ENCODE measurements at regions not wholly inside any gene's neighbourhood (a gene's known extent, or its start where the extent isn't known, plus 50 kb on each side); places are given as distances from the start of the nearest gene placed in this dataset.

DNA sequence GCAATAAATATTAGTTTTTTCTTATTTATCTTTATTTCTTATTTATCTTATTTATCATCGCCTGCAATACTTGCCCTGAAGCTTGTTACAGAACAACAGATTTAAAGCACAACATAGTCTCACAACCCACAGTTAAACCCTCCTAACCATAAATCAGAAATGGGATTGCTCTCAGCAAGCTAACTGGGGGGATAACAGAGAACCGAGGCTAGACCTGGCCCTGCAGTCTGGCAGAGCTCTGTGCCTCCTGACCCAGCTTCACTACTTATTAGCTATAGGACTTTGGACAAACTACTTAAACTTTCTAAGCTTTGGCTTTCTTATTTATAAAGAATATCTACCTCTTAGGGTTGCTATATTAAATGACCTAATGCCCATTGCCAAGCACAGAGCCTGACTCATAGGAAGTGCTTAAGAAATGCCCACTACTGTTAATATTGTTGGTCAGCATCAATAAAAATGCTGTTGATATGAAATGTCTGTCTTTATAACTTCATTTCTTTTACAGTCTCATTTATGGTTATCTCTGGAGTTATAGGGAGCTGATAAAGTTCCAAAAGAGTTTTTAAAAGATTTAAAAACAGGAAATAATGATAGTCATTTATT lies 87.9 kb upstream of the BEND6 start:
- DNase-seq (ENCODE audit: low spot score), result no peak
- TF ChIP-seq, protein P1, sequence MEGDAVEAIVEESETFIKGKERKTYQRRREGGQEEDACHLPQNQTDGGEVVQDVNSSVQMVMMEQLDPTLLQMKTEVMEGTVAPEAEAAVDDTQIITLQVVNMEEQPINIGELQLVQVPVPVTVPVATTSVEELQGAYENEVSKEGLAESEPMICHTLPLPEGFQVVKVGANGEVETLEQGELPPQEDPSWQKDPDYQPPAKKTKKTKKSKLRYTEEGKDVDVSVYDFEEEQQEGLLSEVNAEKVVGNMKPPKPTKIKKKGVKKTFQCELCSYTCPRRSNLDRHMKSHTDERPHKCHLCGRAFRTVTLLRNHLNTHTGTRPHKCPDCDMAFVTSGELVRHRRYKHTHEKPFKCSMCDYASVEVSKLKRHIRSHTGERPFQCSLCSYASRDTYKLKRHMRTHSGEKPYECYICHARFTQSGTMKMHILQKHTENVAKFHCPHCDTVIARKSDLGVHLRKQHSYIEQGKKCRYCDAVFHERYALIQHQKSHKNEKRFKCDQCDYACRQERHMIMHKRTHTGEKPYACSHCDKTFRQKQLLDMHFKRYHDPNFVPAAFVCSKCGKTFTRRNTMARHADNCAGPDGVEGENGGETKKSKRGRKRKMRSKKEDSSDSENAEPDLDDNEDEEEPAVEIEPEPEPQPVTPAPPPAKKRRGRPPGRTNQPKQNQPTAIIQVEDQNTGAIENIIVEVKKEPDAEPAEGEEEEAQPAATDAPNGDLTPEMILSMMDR (IDR thresholded peaks at IDR 0.05; ENCODE audit: extremely low read depth, insufficient read depth, missing control alignments), result no peak

DNA sequence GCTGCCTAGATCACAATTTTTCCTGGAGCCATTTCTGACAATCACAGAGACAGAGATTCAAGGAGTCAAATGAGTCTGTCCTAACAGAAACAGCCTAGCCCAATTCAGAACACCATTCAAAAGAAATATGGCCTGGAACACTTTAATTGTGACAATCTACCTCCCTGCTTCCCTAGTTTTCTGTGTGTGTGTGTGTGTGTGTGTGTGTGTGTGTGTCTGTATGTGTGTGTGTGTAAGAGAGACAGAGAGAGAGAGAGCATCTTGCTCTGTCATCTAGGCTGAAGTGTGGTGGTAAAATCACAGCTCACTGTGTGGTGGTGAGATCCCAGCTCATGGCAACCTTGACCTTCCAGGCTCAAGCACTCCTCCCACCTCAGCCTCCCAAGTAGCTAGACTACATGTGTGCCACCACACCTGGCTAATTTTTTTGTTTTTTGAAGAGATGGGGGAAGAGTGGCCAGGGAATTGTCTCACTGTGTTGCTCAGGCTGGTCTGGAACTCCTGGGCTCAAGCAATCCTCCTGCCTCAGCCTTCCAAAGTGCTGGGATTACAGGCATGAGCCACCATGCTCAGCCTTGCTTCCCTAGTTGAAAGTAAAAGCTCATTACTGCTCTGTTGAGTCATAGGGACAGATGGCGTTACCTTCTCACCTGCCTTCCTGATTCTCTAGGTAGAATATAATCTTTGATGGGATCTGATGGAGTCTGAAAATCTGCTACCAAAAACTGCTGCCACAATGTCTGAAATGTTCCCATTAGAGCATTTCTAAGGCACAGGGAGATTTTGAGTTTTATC lies 89.6 kb upstream of the BEND6 start:
- in situ Hi-C loops (cut with MboI; ENCODE audit: low pct_unique_long_range_greater_than_20kb, low sequenced_read_pairs, unreplicated experiment), result loop anchor here (10.0 to 25.0 kb wide), 2 partner anchors 160 to 503 kb away; no protein-coding TSS in a partner anchor
- no peak for DNase-seq (ENCODE audit: low spot score)
- TF ChIP-seq, protein P1 (IDR thresholded peaks at IDR 0.05; ENCODE audit: extremely low read depth, insufficient read depth, missing control alignments), result no peak

More for the DNA sequence above, 87.9 kb upstream of the BEND6 start:
- in situ Hi-C loops (cut with MboI; ENCODE audit: low pct_unique_long_range_greater_than_20kb, low sequenced_read_pairs, unreplicated experiment), result loop anchor here (10.0 to 25.0 kb wide), 2 partner anchors 162 to 505 kb away; no protein-coding TSS in a partner anchor

DNA sequence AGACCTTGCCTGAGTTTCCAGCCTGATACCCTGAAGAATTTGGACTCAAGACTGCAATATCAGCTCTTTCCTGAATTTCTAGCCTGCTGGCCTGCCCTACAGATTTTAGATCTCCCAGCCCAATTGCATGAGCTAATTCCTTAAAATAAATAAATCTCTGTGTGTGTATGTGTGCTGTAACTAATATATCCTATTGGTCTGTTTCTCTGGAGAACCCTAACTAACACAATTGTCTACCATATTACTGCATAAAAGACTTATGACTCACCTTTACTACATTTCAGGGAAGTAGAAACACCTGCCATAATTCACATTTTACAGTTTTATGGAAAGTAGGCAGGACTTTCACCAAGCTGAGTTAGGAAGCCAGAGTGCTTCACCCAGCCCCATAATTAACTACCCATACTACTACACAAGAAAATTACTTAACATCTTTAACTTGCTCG lies 90.7 kb upstream of the BEND6 start:
- in situ Hi-C loops (cut with MboI; ENCODE audit: low pct_unique_long_range_greater_than_20kb, low sequenced_read_pairs, unreplicated experiment), result loop anchor here (10.0 to 25.0 kb wide), 2 partner anchors 159 to 502 kb away; no protein-coding TSS in a partner anchor

DNA sequence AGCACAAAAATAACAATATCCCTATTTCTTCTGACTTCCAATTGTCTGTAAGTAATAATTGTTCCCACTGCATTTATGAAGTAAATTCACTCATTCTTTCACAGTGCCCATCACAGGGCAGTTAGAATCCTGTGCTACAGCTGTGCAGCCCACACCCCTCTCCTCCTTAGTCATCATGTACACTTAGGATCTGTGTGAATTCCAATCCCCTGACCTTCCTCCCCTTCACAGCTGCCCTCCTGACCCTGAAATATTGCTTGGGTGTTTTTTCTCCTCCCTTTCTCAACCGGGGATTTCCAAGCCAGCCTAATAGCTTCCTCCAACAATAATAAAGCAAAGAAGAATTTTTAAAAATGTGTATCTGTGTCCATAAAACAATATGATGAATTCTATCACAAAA lies 91.5 kb upstream of the BEND6 start:
- TF ChIP-seq, protein P1 (IDR thresholded peaks at IDR 0.05; ENCODE audit: extremely low read depth, insufficient read depth, missing control alignments), result no peak
- no peak for DNase-seq (ENCODE audit: low spot score)
- in situ Hi-C loops (cut with MboI; ENCODE audit: low pct_unique_long_range_greater_than_20kb, low sequenced_read_pairs, unreplicated experiment), result loop anchor here (10.0 to 25.0 kb wide), 2 partner anchors 159 to 501 kb away; no protein-coding TSS in a partner anchor

More for the DNA sequence above, 90.7 kb upstream of the BEND6 start:
- DNase-seq (ENCODE audit: low spot score), result no peak
- TF ChIP-seq, protein P1 (IDR thresholded peaks at IDR 0.05; ENCODE audit: extremely low read depth, insufficient read depth, missing control alignments), result no peak

DNA sequence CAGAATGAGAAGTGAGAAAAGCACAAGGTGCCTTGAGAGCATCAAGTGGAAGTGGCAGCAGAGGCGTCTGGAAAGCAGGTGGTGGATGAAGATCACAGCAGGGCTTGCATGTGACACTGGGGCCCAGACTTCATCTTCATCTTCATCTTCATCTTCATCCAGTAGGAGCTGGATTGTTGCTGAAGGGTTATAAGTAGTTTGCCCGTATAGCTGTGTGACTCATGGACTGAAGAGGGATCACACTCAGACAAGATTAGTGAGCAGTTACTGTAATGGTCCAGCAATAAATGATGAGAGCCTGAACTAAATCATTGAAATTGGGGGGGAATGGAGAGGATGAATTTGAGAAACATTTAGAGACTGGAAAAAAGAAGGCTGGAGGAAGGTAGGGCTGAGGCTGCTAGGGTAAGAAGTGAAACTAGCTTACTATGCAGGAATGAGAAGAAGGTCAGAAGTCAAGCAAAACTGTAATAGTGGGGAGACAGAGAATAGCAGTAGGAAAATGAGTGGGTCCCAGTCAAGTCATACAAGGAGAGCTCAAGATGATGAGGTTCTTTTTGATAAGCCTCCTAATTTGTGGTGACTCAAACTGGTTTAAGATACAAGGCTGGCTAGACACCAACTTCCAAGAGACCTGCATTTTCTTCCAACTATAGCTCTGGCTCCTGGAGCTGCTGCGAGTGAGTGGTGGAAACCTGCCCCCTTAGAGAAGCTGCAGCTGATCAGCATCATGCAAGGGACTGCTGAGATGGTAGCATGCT lies 92.3 kb upstream of the BEND6 start:
- DNase-seq (ENCODE audit: low spot score), result no peak
- in situ Hi-C loops (cut with MboI; ENCODE audit: low pct_unique_long_range_greater_than_20kb, low sequenced_read_pairs, unreplicated experiment), result loop anchor here (10.0 to 25.0 kb wide), 2 partner anchors 158 to 500 kb away; no protein-coding TSS in a partner anchor
- TF ChIP-seq, protein P1 (IDR thresholded peaks at IDR 0.05; ENCODE audit: extremely low read depth, insufficient read depth, missing control alignments), result no peak

DNA sequence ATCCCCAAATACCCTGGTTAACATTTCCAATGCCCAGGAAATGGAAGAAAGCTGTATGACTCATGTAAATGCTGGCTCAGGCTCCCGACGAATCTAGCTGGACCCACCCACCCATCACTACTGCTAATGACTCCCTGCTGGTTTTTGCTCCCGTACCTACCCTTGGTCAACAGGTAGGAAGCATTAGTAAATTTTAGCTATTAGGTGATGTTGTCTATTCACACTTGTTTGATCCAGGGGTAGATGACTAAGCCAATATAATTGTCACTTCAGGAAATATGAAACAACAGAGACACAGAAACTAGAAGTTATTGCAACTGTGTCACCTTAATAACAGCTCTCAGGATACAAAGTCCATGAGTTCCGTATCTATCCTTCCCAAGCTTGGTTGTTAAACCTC lies 94.4 kb upstream of the BEND6 start:
- DNase-seq (ENCODE audit: low spot score), result no peak
- TF ChIP-seq, protein P1 (IDR thresholded peaks at IDR 0.05; ENCODE audit: extremely low read depth, insufficient read depth, missing control alignments), result no peak
- in situ Hi-C loops (cut with MboI; ENCODE audit: low pct_unique_long_range_greater_than_20kb, low sequenced_read_pairs, unreplicated experiment), result loop anchor here (10.0 to 25.0 kb wide), 2 partner anchors 156 to 498 kb away; no protein-coding TSS in a partner anchor
